ENCODE measurements at regions not wholly inside any gene's neighbourhood (a gene's known extent, or its start where the extent isn't known, plus 50 kb on each side); places are given as distances from the start of the nearest gene placed in this dataset.

DNA sequence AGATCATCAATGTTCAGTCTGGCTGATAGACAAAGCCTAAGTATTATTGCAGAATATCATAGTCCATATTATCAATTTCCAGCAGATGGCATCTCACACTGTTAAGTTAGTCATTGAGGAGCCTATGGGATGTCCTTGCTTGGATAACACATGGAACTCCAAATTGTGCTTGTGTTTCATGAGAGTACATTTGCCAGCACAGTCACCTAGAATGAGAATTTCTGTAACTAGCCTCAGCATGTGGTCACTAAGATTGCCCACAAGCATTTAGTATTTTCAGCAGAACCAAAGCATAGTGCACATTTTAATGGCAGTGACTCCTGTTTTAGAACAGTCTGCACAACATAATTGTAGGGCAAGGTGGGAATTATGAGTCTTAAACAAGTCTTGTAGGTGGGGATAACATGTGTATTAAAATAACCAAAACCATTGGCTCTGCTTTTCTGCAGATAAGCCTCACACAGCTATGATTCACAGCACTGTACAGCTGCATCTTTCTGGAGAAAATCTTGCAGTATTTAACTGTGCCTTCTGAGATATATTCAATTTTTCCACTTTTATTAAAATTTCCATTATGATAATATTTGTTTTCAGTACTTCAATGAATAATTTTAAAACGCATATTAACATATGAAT is 882.8 kb upstream of the SOX9 start:
- Histone ChIP-seq H3K27ac (ENCODE audit: low read depth in 1 of 2, low read length in 2 of 2) (no peak overlapping the region), H3K27me3 (ENCODE audit: control insufficient read depth in 1 of 2, insufficient read depth in 2 of 2, low read length in 1 of 2) (no peaks in the 10 kb centered on the region), H3K4me3 (ENCODE audit: low read length in 2 of 2) (no peak overlapping the region), H3K9me3 (ENCODE audit: control insufficient read depth, low read length) (no peaks in the 10 kb centered on the region), H3K4me1 (ENCODE audit: control insufficient read depth in 1 of 2, insufficient read depth in 2 of 2, low read length in 2 of 2) (no peaks in the 10 kb centered on the region), H3K36me3 (ENCODE audit: control insufficient read depth in 1 of 2, insufficient read depth in 2 of 2, low read length in 1 of 2) (no peaks in the 10 kb centered on the region)
- WGBS, 2 donors: 66 to 72% methylated on average over 1 of the region's 1 CpG
- intact Hi-C loops (cut with DNase I): no loop called here
- DNase-seq (no peak), ATAC-seq (ENCODE audit: low FRiP score) (no peak)

DNA sequence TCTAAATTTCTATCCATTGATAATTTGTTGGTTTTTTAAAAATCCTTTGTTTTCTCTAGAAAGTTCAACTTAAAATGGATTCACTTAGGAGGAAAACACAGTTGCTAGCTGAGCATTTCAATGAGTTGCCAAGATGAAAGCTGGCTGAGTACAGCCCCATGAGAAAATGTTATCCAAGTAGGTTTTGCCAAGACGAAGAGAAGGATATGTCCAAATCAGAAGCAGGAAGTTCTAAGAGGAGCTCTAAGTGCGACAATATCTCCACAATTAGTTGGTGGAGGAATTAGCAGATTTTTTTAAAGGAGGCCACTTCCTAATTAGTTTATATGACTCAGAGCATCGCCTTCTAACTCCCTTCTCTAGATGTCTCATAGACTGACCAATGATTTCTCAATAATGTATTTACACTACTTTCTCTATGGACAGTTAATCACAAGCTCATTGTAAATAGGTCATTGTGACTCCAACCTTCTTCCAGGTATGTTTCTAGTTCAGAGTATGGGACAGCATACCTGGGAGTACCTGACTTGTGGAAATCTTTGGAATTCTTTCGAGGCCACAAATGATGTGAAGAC is 873.3 kb upstream of the SOX9 start:
- H3K27ac ChIP-seq (ENCODE audit: low read depth in 1 of 2, low read length in 2 of 2): no peak overlapping the region
- ATAC-seq (ENCODE audit: low FRiP score) (no peak), DNase-seq (no peak)
- H3K4me3 ChIP-seq (ENCODE audit: low read length in 2 of 2): no peak overlapping the region
- no peaks in the 10 kb centered on the region for H3K27me3 ChIP-seq (ENCODE audit: control insufficient read depth in 1 of 2, insufficient read depth in 2 of 2, low read length in 1 of 2)
- no peaks in the 10 kb centered on the region for H3K9me3 ChIP-seq (ENCODE audit: control insufficient read depth, low read length)
- no peaks in the 10 kb centered on the region for H3K36me3 ChIP-seq (ENCODE audit: control insufficient read depth in 1 of 2, insufficient read depth in 2 of 2, low read length in 1 of 2)
- WGBS, 2 donors: 77 to 81% methylated on average over 4 of the region's 4 CpGs
- intact Hi-C loops (cut with DNase I): no loop called here
- H3K4me1 ChIP-seq (ENCODE audit: control insufficient read depth in 1 of 2, insufficient read depth in 2 of 2, low read length in 2 of 2): no peaks in the 10 kb centered on the region

DNA sequence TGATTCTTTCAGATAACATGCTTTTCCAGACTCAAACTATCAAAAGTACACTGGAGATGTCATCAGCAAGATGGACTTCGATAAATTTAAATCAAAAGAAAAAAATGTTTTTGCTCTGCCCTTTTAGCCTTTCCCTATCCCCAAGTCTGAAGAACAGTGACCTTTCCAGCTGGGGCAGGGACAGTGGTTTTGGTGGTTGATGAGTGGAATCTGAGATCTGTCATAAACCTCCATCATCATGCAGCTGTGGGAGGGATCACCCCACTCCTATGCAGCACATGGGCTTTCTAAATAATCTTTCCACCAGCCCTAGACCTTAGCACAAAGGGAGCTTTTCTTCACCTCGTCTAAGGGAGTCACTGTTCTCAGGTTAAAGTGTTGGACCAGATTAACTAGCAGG is 869.5 kb upstream of the SOX9 start:
- WGBS, 2 donors: 54 to 68% methylated on average over 2 of the region's 2 CpGs
- intact Hi-C loops (cut with DNase I): no loop called here
- H3K4me1 ChIP-seq (ENCODE audit: control insufficient read depth in 1 of 2, insufficient read depth in 2 of 2, low read length in 2 of 2): no peaks in the 10 kb centered on the region

DNA sequence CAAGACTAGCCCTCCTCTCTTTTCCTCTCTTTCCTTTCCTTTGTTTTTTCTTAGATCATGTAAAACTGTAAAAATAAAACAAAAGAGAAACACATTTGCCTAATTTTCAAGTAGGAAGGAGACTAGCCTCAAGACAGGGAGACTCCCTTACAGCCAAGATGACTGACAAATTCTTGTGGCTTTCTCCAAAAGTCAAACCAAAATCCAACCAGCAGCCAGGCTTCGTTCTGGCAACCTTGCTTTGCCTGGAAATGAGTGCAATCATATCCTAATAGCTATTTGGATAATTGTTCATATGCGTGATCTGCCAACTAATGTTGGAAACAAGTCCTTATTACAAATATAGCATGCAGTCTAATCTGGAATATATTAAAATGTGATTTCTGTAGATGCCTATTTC is 868.9 kb upstream of the SOX9 start:
- intact Hi-C loops (cut with DNase I): no loop called here

More for the DNA sequence above, 869.5 kb upstream of the SOX9 start:
- ATAC-seq (ENCODE audit: low FRiP score) (no peak), DNase-seq (no peak)
- Histone ChIP-seq H3K36me3 (ENCODE audit: control insufficient read depth in 1 of 2, insufficient read depth in 2 of 2, low read length in 1 of 2) (no peaks in the 10 kb centered on the region), H3K27me3 (ENCODE audit: control insufficient read depth in 1 of 2, insufficient read depth in 2 of 2, low read length in 1 of 2) (peaks cover 0 to 1% of the 10 kb centered on the region in 2 donors), H3K27ac (ENCODE audit: low read depth in 1 of 2, low read length in 2 of 2) (no peak overlapping the region), H3K9me3 (ENCODE audit: control insufficient read depth, low read length) (peaks cover 2% of the 10 kb centered on the region), H3K4me3 (ENCODE audit: low read length in 2 of 2) (no peak overlapping the region)

DNA sequence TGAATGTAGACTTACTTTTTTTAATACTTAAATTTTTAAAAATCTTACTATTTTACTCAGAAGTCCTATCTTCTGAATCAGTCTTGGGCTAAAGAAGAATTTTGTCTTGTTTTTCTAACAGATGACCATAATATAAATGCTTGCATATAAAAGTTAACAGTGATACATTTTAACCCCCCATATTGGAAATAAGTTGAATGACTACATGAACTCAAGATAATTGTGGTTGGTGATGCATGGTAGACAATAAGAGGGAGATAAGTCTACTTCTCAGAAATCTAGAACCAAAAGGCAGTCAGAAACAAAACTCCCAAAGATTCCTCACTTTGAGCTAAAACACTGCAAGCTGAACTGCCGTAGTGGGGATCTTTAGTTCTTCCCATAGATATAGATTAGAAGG is 868.4 kb upstream of the SOX9 start:
- H3K27ac ChIP-seq (ENCODE audit: low read depth in 1 of 2, low read length in 2 of 2): no peak overlapping the region
- DNase-seq (no peak), ATAC-seq (ENCODE audit: low FRiP score) (no peak)
- no peaks in the 10 kb centered on the region for H3K4me1 ChIP-seq (ENCODE audit: control insufficient read depth in 1 of 2, insufficient read depth in 2 of 2, low read length in 2 of 2)
- peaks cover 0 to 1% of the 10 kb centered on the region in 2 donors for H3K27me3 ChIP-seq (ENCODE audit: control insufficient read depth in 1 of 2, insufficient read depth in 2 of 2, low read length in 1 of 2)
- H3K4me3 ChIP-seq (ENCODE audit: low read length in 2 of 2): no peak overlapping the region
- H3K36me3 ChIP-seq (ENCODE audit: control insufficient read depth in 1 of 2, insufficient read depth in 2 of 2, low read length in 1 of 2): no peaks in the 10 kb centered on the region
- WGBS, 2 donors: 0 to 20% methylated on average over 1 of the region's 1 CpG
- peaks cover 2% of the 10 kb centered on the region for H3K9me3 ChIP-seq (ENCODE audit: control insufficient read depth, low read length)
- intact Hi-C loops (cut with DNase I): no loop called here

More for the DNA sequence above, 868.9 kb upstream of the SOX9 start:
- WGBS, 2 donors: 42 to 52% methylated on average over 2 of the region's 2 CpGs
- Histone ChIP-seq H3K4me1 (ENCODE audit: control insufficient read depth in 1 of 2, insufficient read depth in 2 of 2, low read length in 2 of 2) (no peaks in the 10 kb centered on the region), H3K4me3 (ENCODE audit: low read length in 2 of 2) (no peak overlapping the region), H3K36me3 (ENCODE audit: control insufficient read depth in 1 of 2, insufficient read depth in 2 of 2, low read length in 1 of 2) (no peaks in the 10 kb centered on the region), H3K9me3 (ENCODE audit: control insufficient read depth, low read length) (peaks cover 2% of the 10 kb centered on the region), H3K27me3 (ENCODE audit: control insufficient read depth in 1 of 2, insufficient read depth in 2 of 2, low read length in 1 of 2) (peaks cover 0 to 1% of the 10 kb centered on the region in 2 donors), H3K27ac (ENCODE audit: low read depth in 1 of 2, low read length in 2 of 2) (no peak overlapping the region)
- no peak for DNase-seq
- no peak for ATAC-seq (ENCODE audit: low FRiP score)

DNA sequence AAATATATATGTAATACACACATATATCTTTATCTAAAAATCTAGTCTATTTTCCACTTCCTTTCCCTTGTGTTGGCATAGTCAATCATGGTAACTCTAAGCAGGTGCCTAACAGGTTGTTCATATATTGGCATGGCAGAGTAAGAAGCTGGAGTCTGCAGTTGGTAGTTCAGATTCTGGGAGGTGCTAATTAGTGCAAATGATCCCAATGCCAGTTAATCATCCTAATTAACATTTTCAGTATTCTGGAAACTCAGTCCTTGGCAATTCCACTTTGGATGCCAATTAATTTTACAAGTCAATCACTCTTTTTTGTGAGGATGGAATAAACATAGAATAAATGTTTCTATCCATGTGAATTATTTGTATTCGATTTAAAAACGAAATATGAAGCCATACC is 863.7 kb upstream of the SOX9 start:
- 84 to 89% methylated on average over 2 of the region's 2 CpGs for WGBS, 2 donors
- peaks cover 2% of the 10 kb centered on the region for H3K9me3 ChIP-seq (ENCODE audit: control insufficient read depth, low read length)
- no peaks in the 10 kb centered on the region for H3K4me1 ChIP-seq (ENCODE audit: control insufficient read depth in 1 of 2, insufficient read depth in 2 of 2, low read length in 2 of 2)
- no peak overlapping the region for H3K27ac ChIP-seq (ENCODE audit: low read depth in 1 of 2, low read length in 2 of 2)
- H3K36me3 ChIP-seq (ENCODE audit: control insufficient read depth in 1 of 2, insufficient read depth in 2 of 2, low read length in 1 of 2): no peaks in the 10 kb centered on the region
- no peak for DNase-seq
- no peak overlapping the region for H3K4me3 ChIP-seq (ENCODE audit: low read length in 2 of 2)
- intact Hi-C loops (cut with DNase I): no loop called here
- no peak for ATAC-seq (ENCODE audit: low FRiP score)
- peaks cover 0 to 1% of the 10 kb centered on the region in 2 donors for H3K27me3 ChIP-seq (ENCODE audit: control insufficient read depth in 1 of 2, insufficient read depth in 2 of 2, low read length in 1 of 2)

DNA sequence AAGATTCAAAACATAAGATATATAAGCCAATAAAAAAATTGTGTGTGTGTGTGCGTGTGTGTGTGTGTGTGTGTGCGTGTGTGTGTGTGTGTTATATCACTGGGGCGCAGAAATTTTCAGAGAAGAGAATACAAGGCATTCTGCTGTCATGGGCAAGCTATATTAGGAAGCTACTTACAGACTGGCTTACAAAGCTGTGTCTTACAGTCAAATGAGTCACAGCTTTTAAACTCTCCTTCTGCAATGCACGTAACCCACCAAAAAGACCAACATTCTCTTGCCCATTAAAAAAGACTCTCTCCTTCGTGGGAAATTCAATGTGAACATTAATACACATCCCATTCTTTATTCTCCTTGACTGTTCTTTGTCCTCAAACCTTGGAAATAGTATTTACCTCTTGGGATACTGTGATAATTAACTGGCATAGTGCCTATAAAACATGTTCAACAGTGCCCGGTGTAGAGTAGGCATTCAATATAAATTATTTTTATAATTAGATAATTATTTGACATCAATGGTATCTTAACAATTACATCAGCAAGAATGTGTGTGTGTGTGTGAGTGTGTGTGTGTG is 860.4 kb upstream of the SOX9 start:
- 36 to 48% methylated on average over 6 of the region's 6 CpGs for whole genome bisulfite sequencing, 2 donors
- H3K27ac ChIP-seq (ENCODE audit: low read depth in 1 of 2, low read length in 2 of 2): no peak overlapping the region
- intact Hi-C loops (cut with DNase I): no loop called here

DNA sequence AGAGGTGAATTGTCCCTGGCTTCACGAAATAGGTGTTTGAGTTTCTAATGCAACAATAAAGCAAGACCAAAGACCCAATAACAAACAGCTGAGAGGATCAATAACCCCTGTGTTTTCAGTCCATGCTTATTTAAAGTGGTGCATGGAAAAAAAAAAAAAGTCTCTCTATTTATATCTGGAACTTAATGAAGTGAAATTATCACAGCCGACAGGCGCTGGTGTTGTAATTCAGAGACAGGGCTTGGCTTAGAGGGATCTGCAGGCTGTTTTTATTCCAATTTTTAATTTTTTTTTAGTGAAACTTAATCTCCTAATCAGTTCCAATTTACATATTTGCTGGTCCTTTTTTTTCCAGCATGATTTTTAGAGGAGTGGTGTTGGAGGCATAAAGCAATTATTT is 858.2 kb upstream of the SOX9 start:
- DNase-seq: no peak

More for the DNA sequence above, 860.4 kb upstream of the SOX9 start:
- DNase-seq (no peak), ATAC-seq (ENCODE audit: low FRiP score) (no peak)
- peaks cover 0 to 1% of the 10 kb centered on the region in 2 donors for H3K27me3 ChIP-seq (ENCODE audit: control insufficient read depth in 1 of 2, insufficient read depth in 2 of 2, low read length in 1 of 2)
- H3K36me3 ChIP-seq (ENCODE audit: control insufficient read depth in 1 of 2, insufficient read depth in 2 of 2, low read length in 1 of 2): no peaks in the 10 kb centered on the region
- H3K9me3 ChIP-seq (ENCODE audit: control insufficient read depth, low read length): peaks cover 2% of the 10 kb centered on the region
- no peaks in the 10 kb centered on the region for H3K4me1 ChIP-seq (ENCODE audit: control insufficient read depth in 1 of 2, insufficient read depth in 2 of 2, low read length in 2 of 2)
- no peak overlapping the region for H3K4me3 ChIP-seq (ENCODE audit: low read length in 2 of 2)

DNA sequence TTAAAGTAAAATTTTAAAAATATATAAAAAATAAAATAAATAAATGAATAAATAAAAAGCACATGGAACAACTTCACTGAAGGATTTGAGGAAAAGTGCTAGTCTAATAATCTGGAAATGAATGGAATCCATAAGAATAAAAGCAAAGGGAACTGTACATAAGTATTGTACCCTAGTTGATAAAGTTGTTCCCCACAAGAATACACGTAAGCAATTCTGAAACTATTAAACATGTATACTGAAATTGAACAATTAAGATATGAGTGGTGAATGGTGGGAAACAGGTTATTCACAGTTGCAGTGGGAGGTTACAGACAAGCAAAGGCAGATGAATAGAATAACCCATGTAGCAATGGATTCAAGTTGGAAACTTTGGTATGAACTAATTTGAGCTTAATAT is 853.2 kb upstream of the SOX9 start:
- Histone ChIP-seq H3K27me3 (ENCODE audit: control insufficient read depth in 1 of 2, insufficient read depth in 2 of 2, low read length in 1 of 2) (no peaks in the 10 kb centered on the region), H3K27ac (ENCODE audit: low read depth in 1 of 2, low read length in 2 of 2) (no peak overlapping the region), H3K4me3 (ENCODE audit: low read length in 2 of 2) (no peak overlapping the region), H3K36me3 (ENCODE audit: control insufficient read depth in 1 of 2, insufficient read depth in 2 of 2, low read length in 1 of 2) (no peaks in the 10 kb centered on the region), H3K4me1 (ENCODE audit: control insufficient read depth in 1 of 2, insufficient read depth in 2 of 2, low read length in 2 of 2) (no peaks in the 10 kb centered on the region), H3K9me3 (ENCODE audit: control insufficient read depth, low read length) (peaks cover 3% of the 10 kb centered on the region)
- intact Hi-C loops (cut with DNase I): no loop called here
- WGBS, 2 donors: 64 to 66% methylated on average over 1 of the region's 1 CpG
- DNase-seq (no peak), ATAC-seq (ENCODE audit: low FRiP score) (no peak)

More for the DNA sequence above, 858.2 kb upstream of the SOX9 start:
- Histone ChIP-seq H3K27ac (ENCODE audit: low read depth in 1 of 2, low read length in 2 of 2) (no peak overlapping the region), H3K36me3 (ENCODE audit: control insufficient read depth in 1 of 2, insufficient read depth in 2 of 2, low read length in 1 of 2) (no peaks in the 10 kb centered on the region), H3K9me3 (ENCODE audit: control insufficient read depth, low read length) (peaks cover 1% of the 10 kb centered on the region), H3K27me3 (ENCODE audit: control insufficient read depth in 1 of 2, insufficient read depth in 2 of 2, low read length in 1 of 2) (no peaks in the 10 kb centered on the region), H3K4me1 (ENCODE audit: control insufficient read depth in 1 of 2, insufficient read depth in 2 of 2, low read length in 2 of 2) (no peaks in the 10 kb centered on the region), H3K4me3 (ENCODE audit: low read length in 2 of 2) (no peak overlapping the region)
- intact Hi-C loops (cut with DNase I): no loop called here
- no peak for ATAC-seq (ENCODE audit: low FRiP score)
- 78 to 86% methylated on average over 3 of the region's 3 CpGs for WGBS, 2 donors
